ENCODE measurements at regions not wholly inside any gene's neighbourhood (a gene's known extent, or its start where the extent isn't known, plus 50 kb on each side); places are given as distances from the start of the nearest gene placed in this dataset.

GRCh38 chr12:115758877-115759620 lies 518.4 kb downstream of the MED13L start:
- peaks cover 6% of the 10 kb centered on the region for H3K27me3 Mint-ChIP-seq (ENCODE audit: low read depth, poor library complexity)
- no peaks in the 10 kb centered on the region for H3K36me3 Mint-ChIP-seq (ENCODE audit: low read depth)
- no peak for DNase-seq
- no peak for TF ChIP-seq CTCF (IDR thresholded peaks at IDR 0.05)
- H3K9me3 Mint-ChIP-seq: no peaks in the 10 kb centered on the region
- H3K4me3 Mint-ChIP-seq: no peak overlapping the region
- H3K4me1 Mint-ChIP-seq: peaks cover 81% of the 10 kb centered on the region
- H3K27ac Mint-ChIP-seq: no peak overlapping the region

GRCh38 chr12:115758183-115758582 lies 519.3 kb downstream of the MED13L start:
- Mint-ChIP-seq H3K36me3 (ENCODE audit: low read depth) (no peaks in the 10 kb centered on the region), H3K9me3 (no peaks in the 10 kb centered on the region), H3K27me3 (ENCODE audit: low read depth, poor library complexity) (peaks cover 6% of the 10 kb centered on the region), H3K4me3 (no peak overlapping the region), H3K4me1 (peaks cover 81% of the 10 kb centered on the region), H3K27ac (no peak overlapping the region)
- no peak for TF ChIP-seq CTCF (IDR thresholded peaks at IDR 0.05)
- no peak for DNase-seq

GRCh38 chr12:115756804-115757203 lies 520.7 kb downstream of the MED13L start:
- peaks cover 5% of the 10 kb centered on the region for H3K27me3 Mint-ChIP-seq (ENCODE audit: low read depth, poor library complexity)
- H3K36me3 Mint-ChIP-seq (ENCODE audit: low read depth): no peaks in the 10 kb centered on the region
- H3K27ac Mint-ChIP-seq: no peak overlapping the region
- H3K4me1 Mint-ChIP-seq: peaks cover 79% of the 10 kb centered on the region
- DNase-seq: no peak
- H3K9me3 Mint-ChIP-seq: no peaks in the 10 kb centered on the region
- no peak for TF ChIP-seq CTCF (IDR thresholded peaks at IDR 0.05)
- no peak overlapping the region for H3K4me3 Mint-ChIP-seq

GRCh38 chr12:115756271-115756670 lies 521.2 kb downstream of the MED13L start:
- Mint-ChIP-seq H3K27me3 (ENCODE audit: low read depth, poor library complexity) (no peaks in the 10 kb centered on the region), H3K4me3 (peak overlapping the region; percentile 33)
- no peak for TF ChIP-seq CTCF (IDR thresholded peaks at IDR 0.05)

GRCh38 chr12:115755725-115756085 lies 521.8 kb downstream of the MED13L start:
- no peak for TF ChIP-seq CTCF (IDR thresholded peaks at IDR 0.05)
- no peaks in the 10 kb centered on the region for H3K9me3 Mint-ChIP-seq
- no peak for DNase-seq
- H3K4me1 Mint-ChIP-seq: peaks cover 70% of the 10 kb centered on the region
- H3K27ac Mint-ChIP-seq: peak overlapping the region; percentile 62
- no peaks in the 10 kb centered on the region for H3K27me3 Mint-ChIP-seq (ENCODE audit: low read depth, poor library complexity)
- H3K36me3 Mint-ChIP-seq (ENCODE audit: low read depth): no peaks in the 10 kb centered on the region
- H3K4me3 Mint-ChIP-seq: peak overlapping the region; percentile 24

More at GRCh38 chr12:115756271-115756670, 521.2 kb downstream of the MED13L start:
- H3K36me3 Mint-ChIP-seq (ENCODE audit: low read depth): no peaks in the 10 kb centered on the region
- H3K27ac Mint-ChIP-seq: peak overlapping the region; percentile 18
- H3K4me1 Mint-ChIP-seq: peaks cover 74% of the 10 kb centered on the region
- H3K9me3 Mint-ChIP-seq: no peaks in the 10 kb centered on the region
- DNase-seq: no peak

Data from nephron progenitor cell (in vitro differentiated cells).